DMS79 (cell line): ENCODE measurements at regions not wholly inside any gene's neighbourhood (a gene's known extent, or its start where the extent isn't known, plus 50 kb on each side); places are given as distances from the start of the nearest gene placed in this dataset.
"Not testable (repeated sequence)": the region's sequence is repeated elsewhere in the genome, so short reads cannot be mapped to it uniquely, and the experiment has no call there.

Experiments
- DNase-seq: peaks from one replicate; lab custom pipeline; 2025; lab: John Stamatoyannopoulos, UW

DNA sequence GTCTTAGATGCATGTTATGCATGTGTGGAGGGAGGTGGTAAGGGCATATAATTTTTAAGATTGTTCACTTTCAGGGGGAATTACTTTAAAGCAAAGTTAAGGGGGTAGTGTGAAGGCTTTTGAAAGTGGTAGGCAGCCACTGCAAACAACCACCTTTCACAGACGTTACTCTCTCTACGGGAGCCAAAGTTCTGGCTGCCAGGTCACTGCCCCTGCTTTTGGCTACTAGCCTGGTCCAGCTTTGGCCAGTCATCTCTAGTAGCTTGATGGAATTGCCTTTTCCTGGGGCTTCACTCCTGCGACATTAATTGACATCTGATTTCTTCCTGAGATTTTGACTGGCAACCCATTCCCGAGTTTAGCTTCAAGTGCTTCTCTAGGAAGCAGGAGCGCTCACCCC lies 397.5 kb downstream of the CDH11 start:
- no peak for DNase-seq

GRCh38 chr16:64718486-64718885 lies 403.4 kb downstream of the CDH11 start:
- no peak for DNase-seq

DNA sequence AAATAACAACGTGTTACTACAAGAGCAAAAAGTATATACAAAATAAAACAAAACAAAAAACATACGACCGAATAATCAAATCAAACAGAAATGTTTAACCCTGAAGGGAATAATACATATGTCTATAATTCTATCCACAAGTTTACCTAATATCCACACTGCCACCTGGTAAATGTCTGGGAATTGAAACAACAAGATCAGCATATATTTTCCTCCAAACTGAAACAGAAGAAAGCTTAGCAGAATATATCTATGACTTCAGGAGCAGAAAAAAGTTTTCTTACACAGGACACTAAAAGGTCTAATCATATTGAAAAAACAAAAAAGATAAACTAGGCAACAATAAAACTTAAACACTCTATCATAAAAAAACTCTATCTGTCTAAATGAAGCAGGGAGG lies 404.0 kb downstream of the CDH11 start:
- no peak for DNase-seq

GRCh38 chr16:64715624-64716023 lies 406.2 kb downstream of the CDH11 start:
- DNase-seq: no peak

GRCh38 chr16:64712026-64712425 lies 409.8 kb downstream of the CDH11 start:
- no peak for DNase-seq

DNA sequence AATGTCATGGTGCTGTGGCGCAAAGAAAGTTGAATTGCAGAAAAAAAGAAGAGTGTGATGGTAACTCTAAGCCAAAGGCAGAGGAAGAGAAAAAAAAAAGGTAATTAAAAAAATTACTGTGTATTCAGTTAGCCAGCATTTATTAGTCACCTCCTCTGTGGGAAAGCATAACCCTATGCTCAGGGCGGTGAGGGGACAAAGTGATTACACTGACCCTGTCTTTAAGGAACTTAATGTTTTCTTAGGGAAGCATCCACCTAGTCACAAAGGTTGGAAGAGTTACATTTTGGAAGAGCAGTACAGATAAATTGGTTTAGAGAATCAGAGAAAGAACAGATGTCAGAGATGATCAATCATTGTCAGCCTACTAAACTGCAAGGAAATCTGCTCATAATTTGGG lies 410.3 kb downstream of the CDH11 start:
- no peak for DNase-seq

DNA sequence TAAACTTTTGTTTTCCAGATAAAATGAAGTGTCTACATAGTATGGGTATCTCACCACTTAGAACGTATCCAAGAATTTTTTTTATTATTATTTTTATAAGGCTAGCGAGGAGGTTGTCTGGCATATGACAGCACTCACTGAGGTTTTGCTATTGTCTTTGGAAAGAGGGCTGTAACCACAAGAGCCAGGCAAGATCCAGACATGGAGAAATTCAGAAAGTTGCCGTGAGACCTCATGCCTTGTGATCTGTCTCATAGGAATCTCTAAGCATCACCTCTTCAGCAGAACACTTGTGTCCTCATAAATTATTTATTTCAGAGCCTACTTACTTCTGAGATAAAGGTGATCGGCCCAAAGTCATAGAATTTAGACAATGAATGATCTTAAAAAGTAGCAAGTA lies 410.8 kb downstream of the CDH11 start:
- DNase-seq: no peak

DNA sequence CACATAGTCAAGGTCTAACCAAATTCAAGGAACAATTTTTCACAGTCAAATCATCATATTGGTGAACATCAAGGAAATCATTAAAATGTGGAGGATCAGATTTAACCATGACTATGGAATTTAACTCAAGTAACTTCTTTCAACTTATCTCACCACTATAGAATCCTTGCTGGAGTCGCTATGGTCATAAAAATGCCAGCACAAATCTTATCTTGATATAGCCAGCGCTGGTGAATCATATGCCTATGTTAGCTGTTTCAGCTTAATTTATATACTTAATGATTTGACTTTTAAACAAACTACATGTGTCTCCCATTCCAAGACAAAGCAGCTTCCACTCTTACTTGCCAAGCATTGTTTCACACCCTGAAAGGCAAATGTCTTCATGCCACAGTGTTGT lies 416.4 kb downstream of the CDH11 start:
- no peak for DNase-seq

- no peak for DNase-seq
Measured at GRCh38 chr16:64704386-64704785, 417.5 kb downstream of the CDH11 start.

DNA sequence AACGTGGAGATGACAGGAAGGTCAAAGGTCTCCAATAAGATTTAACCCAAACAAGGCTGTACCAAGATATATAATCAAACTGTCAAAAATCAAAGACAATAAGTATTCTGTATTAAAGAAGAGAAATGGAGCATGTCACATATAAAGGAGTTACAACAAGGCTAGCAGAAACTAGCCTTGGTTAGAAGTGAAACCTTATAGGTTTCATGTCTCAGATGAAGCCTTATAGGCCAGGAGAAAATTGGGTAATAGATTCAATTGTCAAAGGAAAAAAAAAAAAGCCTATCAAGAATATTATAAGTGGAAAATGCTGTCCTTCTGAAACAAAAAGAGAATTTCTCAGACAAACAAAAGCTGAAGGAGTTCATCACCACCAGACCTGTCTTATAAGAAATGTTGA lies 419.4 kb downstream of the CDH11 start:
- DNase-seq: no peak

DNA sequence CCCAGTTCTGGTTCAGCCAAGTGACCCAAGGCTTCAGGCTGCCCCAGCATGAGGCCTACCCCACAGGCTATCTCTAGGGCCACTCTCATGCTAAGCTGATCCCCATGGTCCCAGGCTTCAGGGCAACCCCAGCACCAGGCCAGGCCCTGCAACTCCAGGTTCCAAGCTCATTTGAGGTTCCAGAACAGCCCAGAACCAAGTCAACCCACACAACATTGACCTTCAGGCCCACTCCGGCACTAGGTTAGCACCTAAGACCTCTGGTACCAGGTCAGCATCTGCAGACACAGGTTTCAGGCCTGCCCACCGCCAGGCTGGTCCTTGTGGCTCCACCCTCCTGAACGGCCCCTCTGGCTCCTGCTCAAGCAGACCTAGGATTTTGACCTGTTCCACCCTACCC lies 421.2 kb downstream of the CDH11 start:
- DNase-seq: no peak

GRCh38 chr16:64696866-64697265 lies 425.0 kb downstream of the CDH11 start:
- DNase-seq: no peak

DNA sequence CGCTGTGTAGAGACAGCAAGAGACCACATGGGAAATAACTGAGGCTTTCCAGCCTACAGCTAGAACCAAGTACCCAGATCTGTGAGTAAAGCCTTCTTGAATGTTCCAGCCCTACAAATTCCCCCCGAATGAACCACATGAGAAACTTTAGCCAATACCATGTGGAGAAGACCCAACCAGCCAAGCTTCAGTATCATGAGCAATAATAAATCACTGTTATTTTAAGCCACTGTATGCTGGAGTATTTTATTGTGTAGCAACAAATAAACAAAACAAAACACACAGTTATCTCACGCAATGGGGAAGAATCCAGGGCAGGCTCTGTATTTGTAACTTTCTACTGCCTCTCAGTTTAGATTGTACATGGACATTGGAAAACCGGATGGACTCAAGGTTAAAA lies 426.2 kb downstream of the CDH11 start:
- no peak for DNase-seq

DNA sequence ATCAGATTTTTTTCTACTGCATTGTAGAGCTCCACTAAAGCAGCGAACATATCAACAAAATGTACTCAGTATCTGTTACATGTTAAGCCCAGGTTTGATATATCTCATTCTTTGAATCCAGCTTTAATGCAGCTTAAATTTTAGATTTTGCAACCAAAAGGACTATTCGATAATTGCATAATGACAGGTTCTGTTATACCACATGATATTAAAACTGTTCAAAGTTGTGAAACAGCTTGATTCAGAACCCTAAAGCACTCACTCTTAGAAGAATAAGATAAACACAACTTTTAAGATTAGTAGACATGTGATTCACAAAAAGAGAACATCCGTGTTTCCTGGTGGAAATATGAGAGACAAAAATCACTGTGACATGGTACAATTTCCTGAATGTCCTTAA lies 427.9 kb downstream of the CDH11 start:
- DNase-seq: no peak

GRCh38 chr16:64687786-64688185 lies 434.1 kb downstream of the CDH11 start:
- DNase-seq: no peak

GRCh38 chr16:64687123-64687522 lies 434.7 kb downstream of the CDH11 start:
- no peak for DNase-seq

DNA sequence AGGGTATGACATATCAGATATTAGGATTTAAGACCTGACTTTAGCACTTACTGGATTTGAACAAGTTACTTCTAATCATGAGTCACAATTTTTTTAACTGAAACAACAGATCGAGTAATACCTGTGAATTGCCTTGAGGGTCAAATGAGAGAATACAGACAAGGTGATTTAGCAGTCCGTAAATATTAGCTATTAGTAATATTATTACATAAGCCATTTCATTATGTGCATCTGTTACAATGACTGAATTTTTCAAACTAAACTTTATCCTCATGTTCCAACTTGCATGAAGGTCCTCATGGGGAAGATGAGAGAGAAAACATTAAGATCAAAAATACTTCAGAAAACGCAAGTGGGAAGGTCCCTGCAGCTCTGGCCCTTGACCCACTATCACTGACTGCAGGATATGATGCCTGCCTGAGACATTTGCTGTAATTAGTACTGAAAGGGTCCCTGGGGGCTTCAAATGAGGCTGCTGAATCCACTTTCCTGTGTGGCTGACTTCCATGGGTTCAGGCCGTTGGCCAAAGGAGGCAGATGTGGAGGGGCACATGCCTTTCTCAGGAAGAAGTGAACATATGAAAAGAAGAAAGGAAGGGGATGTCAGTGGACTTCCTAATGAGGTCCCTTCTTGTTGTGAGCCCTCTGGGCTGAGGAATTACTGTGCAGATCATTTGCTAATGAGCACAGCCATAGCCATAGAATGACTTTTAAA lies 441.7 kb downstream of the CDH11 start:
- DNase-seq: no peak

DNA sequence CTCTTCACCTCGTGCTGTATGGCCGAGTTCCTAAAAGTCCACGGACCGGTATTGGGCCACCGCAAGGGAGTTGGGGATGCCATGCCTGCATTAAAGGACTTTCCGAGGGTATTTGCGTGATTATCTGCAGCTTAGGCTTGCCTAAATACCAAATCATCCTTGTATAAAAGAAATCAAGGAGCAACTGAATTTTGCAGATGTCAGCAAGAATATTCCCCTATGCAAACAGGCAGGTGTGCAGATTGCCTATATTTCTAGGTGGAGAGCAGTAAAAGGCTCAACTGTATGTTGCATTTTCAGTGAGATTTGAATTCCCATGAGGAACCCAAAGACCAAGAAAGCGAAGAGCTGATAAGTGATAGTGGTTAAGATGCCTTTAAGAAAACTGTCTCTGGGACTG lies 452.3 kb downstream of the CDH11 start:
- no peak for DNase-seq

DNA sequence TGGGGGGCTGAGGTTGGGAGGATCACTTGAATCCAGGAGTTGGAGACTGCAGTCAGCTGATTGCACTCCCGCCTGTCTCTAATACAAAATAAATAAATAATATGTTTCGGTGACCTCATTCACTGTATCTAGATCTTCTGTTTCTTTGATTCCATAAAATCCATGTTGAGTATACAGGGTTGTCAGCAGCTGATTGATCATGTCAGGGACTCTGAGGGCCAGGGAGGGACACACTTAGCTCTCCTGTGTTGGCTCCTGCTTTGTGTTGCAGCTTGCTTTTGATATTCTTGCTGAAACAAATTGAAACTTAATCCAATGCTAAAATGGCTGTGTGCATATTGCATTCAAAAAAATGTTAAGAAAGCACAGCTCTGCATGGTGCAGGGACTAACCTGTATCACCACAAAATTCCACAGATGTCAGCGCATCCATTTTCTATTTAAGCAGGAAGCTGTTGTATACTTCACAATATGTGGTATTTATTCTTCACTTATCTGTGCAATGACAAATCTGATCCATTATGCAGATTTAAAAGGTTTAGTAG lies 454.5 kb downstream of the CDH11 start:
- no peak for DNase-seq

GRCh38 chr16:64662312-64662711 lies 459.6 kb downstream of the CDH11 start:
- DNase-seq: not testable (repeated sequence)

GRCh38 chr16:64659866-64660265 lies 462.0 kb downstream of the CDH11 start:
- no peak for DNase-seq

- DNase-seq: no peak
Measured at GRCh38 chr16:64657316-64658011, 464.4 kb downstream of the CDH11 start.

DNA sequence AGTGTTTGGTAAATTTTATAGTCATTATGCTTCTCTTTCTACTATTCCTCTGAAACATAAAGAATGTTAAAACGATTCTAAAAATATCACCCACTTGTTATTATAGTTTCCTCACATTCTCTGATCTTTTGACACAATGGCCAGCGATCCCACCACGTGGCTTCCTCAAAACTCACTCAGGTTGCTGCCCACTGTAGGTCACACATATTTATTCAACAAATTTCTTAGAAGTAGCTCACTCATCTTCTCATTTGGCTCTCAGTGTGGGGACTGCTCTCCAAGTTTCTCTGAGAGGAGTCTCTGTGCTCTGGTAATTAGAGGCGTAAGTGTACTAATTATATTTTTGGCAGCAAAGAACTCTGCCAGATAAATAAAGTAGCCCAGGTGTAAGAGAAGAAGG lies 465.4 kb downstream of the CDH11 start:
- no peak for DNase-seq

DNA sequence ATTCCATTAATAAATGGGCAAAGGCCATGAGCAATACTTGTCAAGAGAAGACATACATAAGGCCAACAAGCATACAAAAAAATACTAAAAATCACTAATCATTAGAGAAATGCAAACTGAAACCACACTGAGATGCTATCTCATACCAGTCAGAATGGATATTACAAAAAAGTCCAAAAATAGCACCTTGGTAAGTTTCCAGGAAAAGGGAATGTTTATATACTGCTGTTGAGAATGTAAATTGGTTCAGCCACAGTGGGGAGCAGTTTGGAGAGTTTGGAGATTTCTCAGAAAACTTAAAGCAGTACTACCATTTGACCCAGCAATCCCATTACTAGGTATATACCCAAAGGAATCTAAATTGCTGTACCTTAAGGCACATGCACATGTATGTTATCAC lies 467.7 kb downstream of the CDH11 start:
- no peak for DNase-seq
